ENCODE measurements at regions not wholly inside any gene's neighbourhood (a gene's known extent, or its start where the extent isn't known, plus 50 kb on each side); places are given as distances from the start of the nearest gene placed in this dataset.

GRCh38 chr2:48873666-48874065, 118.1 kb upstream of the LHCGR start:
- H3K27me3 Mint-ChIP-seq (ENCODE audit: unreplicated experiment) = peaks cover 5% of the 10 kb centered on the region
- no peak overlapping the region for H3K4me3 Mint-ChIP-seq (ENCODE audit: unreplicated experiment)
- H3K36me3 Mint-ChIP-seq (ENCODE audit: unreplicated experiment) = no peaks in the 10 kb centered on the region
- no peaks in the 10 kb centered on the region for H3K9me3 Mint-ChIP-seq (ENCODE audit: unreplicated experiment)
- no peak for DNase-seq (ENCODE audit: extremely low spot score, unreplicated experiment)
- H3K4me1 Mint-ChIP-seq (ENCODE audit: unreplicated experiment) = peaks cover 5% of the 10 kb centered on the region
- H3K27ac Mint-ChIP-seq (ENCODE audit: unreplicated experiment) = no peak overlapping the region
- TF ChIP-seq CTCF (IDR thresholded peaks at IDR 0.05) = no peak

- Mint-ChIP-seq H3K27me3 (ENCODE audit: unreplicated experiment) (no peaks in the 10 kb centered on the region), H3K27ac (ENCODE audit: unreplicated experiment) (no peak overlapping the region)
These were observed 115.4 kb upstream of the LHCGR start for GRCh38 chr2:48870942-48871341.

GRCh38 chr2:48870503-48870902, 115.0 kb upstream of the LHCGR start:
- Mint-ChIP-seq H3K36me3 (ENCODE audit: unreplicated experiment) (no peaks in the 10 kb centered on the region), H3K27ac (ENCODE audit: unreplicated experiment) (no peak overlapping the region), H3K9me3 (ENCODE audit: unreplicated experiment) (peaks cover 6% of the 10 kb centered on the region), H3K27me3 (ENCODE audit: unreplicated experiment) (no peaks in the 10 kb centered on the region), H3K4me3 (ENCODE audit: unreplicated experiment) (no peak overlapping the region), H3K4me1 (ENCODE audit: unreplicated experiment) (peaks cover 5% of the 10 kb centered on the region)
- DNase-seq (ENCODE audit: extremely low spot score, unreplicated experiment) = no peak
- no peak for TF ChIP-seq CTCF (IDR thresholded peaks at IDR 0.05)

More at GRCh38 chr2:48870942-48871341, 115.4 kb upstream of the LHCGR start:
- DNase-seq (ENCODE audit: extremely low spot score, unreplicated experiment) = no peak
- Mint-ChIP-seq H3K4me1 (ENCODE audit: unreplicated experiment) (peaks cover 5% of the 10 kb centered on the region), H3K4me3 (ENCODE audit: unreplicated experiment) (no peak overlapping the region), H3K36me3 (ENCODE audit: unreplicated experiment) (no peaks in the 10 kb centered on the region), H3K9me3 (ENCODE audit: unreplicated experiment) (peaks cover 6% of the 10 kb centered on the region)
- no peak for TF ChIP-seq CTCF (IDR thresholded peaks at IDR 0.05)

GRCh38 chr2:48865704-48866103, 110.2 kb upstream of the LHCGR start:
- Mint-ChIP-seq H3K4me3 (ENCODE audit: unreplicated experiment) (no peak overlapping the region), H3K27ac (ENCODE audit: unreplicated experiment) (no peak overlapping the region), H3K27me3 (ENCODE audit: unreplicated experiment) (peaks cover 3% of the 10 kb centered on the region), H3K9me3 (ENCODE audit: unreplicated experiment) (peaks cover 6% of the 10 kb centered on the region), H3K36me3 (ENCODE audit: unreplicated experiment) (no peaks in the 10 kb centered on the region), H3K4me1 (ENCODE audit: unreplicated experiment) (peaks cover 7% of the 10 kb centered on the region)
- DNase-seq (ENCODE audit: extremely low spot score, unreplicated experiment) = no peak
- TF ChIP-seq CTCF (IDR thresholded peaks at IDR 0.05) = no peak

GRCh38 chr2:48860380-48860779, 104.9 kb upstream of the LHCGR start:
- TF ChIP-seq CTCF (IDR thresholded peaks at IDR 0.05) = no peak
- Mint-ChIP-seq H3K4me1 (ENCODE audit: unreplicated experiment) (peaks cover 11% of the 10 kb centered on the region), H3K27me3 (ENCODE audit: unreplicated experiment) (peaks cover 5% of the 10 kb centered on the region), H3K27ac (ENCODE audit: unreplicated experiment) (no peak overlapping the region), H3K9me3 (ENCODE audit: unreplicated experiment) (peaks cover 5% of the 10 kb centered on the region), H3K4me3 (ENCODE audit: unreplicated experiment) (no peak overlapping the region), H3K36me3 (ENCODE audit: unreplicated experiment) (no peaks in the 10 kb centered on the region)
- no peak for DNase-seq (ENCODE audit: extremely low spot score, unreplicated experiment)
